ENCODE measurements at regions not wholly inside any gene's neighbourhood (a gene's known extent, or its start where the extent isn't known, plus 50 kb on each side); places are given as distances from the start of the nearest gene placed in this dataset.

DNA sequence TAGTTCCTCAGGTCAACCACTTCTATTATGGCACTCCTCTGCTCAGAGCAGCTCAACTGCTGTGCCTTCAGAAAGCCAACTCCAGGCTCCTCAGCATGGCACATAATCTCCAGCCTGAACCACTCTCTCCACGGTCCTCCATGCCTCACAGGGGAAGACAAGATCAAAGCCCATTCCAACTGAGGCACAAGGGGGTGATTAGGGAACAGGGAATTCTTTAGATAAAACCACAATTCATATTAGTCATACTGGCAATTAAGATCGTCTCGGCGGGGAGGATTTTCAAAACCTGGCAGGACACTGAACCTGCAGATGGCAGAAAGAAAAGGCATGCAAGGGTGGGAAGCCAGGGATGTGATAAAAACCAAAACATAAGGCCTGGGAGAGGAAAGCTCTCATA lies 361.6 kb downstream of the FGFR2 start:
- DNase-seq (ENCODE audit: insufficient read length, low spot score) (no peak), FAIRE-seq (no peak)
- TF ChIP-seq, protein P1, sequence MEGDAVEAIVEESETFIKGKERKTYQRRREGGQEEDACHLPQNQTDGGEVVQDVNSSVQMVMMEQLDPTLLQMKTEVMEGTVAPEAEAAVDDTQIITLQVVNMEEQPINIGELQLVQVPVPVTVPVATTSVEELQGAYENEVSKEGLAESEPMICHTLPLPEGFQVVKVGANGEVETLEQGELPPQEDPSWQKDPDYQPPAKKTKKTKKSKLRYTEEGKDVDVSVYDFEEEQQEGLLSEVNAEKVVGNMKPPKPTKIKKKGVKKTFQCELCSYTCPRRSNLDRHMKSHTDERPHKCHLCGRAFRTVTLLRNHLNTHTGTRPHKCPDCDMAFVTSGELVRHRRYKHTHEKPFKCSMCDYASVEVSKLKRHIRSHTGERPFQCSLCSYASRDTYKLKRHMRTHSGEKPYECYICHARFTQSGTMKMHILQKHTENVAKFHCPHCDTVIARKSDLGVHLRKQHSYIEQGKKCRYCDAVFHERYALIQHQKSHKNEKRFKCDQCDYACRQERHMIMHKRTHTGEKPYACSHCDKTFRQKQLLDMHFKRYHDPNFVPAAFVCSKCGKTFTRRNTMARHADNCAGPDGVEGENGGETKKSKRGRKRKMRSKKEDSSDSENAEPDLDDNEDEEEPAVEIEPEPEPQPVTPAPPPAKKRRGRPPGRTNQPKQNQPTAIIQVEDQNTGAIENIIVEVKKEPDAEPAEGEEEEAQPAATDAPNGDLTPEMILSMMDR (IDR thresholded peaks at IDR 0.05; ENCODE audit: insufficient read depth, missing control alignments): no peak

DNA sequence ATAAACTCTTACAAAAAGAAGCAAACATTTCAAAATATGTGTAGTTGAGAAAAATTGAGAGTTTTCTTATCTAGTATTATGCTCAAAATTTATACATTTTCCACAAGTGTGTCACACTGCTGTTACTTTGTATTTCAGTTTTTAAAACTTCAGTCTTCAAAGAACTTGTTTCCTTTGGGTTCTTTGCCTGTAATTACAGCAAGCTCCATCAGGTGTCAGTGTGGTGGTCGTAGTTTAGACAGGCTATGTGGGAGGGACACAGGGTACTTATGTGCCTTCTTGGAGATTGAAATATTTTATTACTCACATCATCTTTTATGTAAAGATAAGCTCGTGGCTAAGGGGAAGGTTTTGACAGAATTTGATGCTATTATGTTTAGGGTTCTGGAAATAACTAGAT lies 360.5 kb downstream of the FGFR2 start:
- FAIRE-seq (no peak), DNase-seq (ENCODE audit: insufficient read length, low spot score) (no peak)
- TF ChIP-seq, protein P1 (IDR thresholded peaks at IDR 0.05; ENCODE audit: insufficient read depth, missing control alignments): no peak

DNA sequence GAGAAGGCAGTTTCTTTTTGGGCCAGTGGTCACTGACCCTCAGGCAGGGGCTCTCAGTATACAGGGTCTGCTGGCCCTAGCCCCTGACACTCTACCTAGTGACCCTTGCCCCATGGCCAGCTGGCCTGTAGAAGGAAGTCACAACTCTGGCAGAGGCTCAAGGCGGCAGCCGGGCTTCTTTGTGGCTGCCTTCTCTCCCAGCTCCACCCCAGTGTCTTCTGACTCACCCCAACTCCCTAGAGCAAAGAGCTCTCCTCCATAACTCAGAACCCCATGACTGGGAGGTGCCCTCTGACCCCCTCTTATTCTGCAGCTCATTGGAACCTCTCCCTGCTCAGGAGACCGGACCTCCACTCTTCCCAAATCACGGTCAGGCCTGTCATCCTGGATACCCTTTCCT lies 358.2 kb downstream of the FGFR2 start:
- no peak for FAIRE-seq
- no peak for DNase-seq (ENCODE audit: insufficient read length, low spot score)

DNA sequence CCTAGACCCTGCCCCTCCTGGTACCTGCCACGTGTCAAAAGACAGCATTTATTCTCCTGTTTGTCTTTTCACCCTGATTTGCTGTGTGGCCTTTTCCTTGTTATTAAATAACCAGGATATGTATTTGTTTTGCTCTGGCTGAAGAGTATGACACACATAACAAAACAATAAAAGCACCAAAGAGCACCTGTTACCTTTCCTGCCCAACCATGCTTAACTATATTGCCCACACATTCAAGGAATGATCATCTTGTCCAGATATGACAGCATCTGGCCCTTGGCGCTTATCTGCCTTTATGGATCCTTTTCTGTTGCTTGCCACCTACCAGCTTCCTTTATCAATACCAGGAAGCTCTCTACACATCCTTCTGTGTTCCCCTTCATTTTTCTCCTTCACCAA lies 357.7 kb downstream of the FGFR2 start:
- FAIRE-seq (no peak), DNase-seq (ENCODE audit: insufficient read length, low spot score) (no peak)
- TF ChIP-seq, protein P1 (IDR thresholded peaks at IDR 0.05; ENCODE audit: insufficient read depth, missing control alignments): no peak

More for the DNA sequence above, 358.2 kb downstream of the FGFR2 start:
- TF ChIP-seq, protein P1 (IDR thresholded peaks at IDR 0.05; ENCODE audit: insufficient read depth, missing control alignments): no peak

DNA sequence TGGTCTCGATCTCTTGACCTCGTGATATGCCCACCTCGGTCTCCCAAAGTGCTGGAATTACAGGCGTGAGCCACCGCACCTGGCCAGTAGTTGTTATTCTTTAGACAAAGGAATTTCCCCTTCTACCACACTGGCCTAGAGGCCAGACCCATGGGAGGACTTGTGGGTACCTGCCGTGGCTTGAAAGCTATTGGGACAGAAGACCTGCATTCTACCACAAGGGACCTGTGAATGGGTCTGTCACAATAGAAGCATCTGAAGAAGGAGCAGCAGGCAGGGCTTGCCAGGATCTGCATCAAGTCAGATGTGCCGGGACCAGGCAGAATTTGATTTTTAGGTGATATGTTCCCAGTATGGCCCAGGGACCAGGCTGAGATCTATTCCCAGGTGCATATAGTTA lies 356.9 kb downstream of the FGFR2 start:
- no peak for FAIRE-seq
- TF ChIP-seq, protein P1 (IDR thresholded peaks at IDR 0.05; ENCODE audit: insufficient read depth, missing control alignments): no peak
- DNase-seq (ENCODE audit: insufficient read length, low spot score): no peak

DNA sequence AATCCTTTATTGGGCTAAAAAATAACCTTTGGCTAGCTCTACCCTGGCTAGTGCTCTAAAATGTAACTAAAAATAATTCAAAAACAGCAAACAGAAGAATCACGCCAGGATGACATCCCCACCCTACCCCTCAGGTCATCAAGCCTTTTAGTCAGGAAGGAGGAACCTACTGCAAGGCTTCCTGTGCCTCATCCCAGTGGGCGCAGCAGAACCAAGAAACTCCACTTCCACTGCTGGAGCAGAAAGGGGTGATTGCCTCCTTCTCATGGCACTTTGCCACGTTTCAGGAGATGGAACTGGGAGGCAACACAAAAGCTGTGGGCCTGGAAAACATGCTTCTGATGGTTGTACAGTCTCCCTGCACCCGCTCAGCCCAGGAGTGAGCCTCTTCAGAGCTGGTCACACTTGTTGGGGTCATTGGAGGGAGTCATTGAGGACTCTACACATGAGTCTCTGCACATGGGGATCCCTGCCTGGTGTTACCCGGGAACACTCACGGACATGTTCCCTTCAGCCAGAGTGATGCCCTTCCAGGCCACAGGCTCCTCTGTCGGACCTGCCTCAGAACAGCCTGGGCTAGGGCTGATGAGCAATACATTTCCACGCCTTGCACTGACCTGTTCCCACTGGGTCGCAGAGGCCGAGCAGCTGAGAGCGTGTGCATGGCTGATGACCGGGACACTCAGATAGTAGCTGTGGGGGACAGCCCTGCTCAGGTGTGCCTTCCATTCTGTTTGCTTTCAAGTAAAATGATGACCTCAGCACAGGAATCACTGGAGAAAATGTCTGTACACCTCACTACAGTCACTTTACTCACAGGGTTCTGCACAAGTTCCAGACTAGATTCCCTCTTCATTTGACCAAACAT lies 355.3 kb downstream of the FGFR2 start:
- TF ChIP-seq, protein P1 (IDR thresholded peaks at IDR 0.05; ENCODE audit: insufficient read depth, missing control alignments): no peak
- FAIRE-seq (no peak), DNase-seq (ENCODE audit: insufficient read length, low spot score) (no peak)

DNA sequence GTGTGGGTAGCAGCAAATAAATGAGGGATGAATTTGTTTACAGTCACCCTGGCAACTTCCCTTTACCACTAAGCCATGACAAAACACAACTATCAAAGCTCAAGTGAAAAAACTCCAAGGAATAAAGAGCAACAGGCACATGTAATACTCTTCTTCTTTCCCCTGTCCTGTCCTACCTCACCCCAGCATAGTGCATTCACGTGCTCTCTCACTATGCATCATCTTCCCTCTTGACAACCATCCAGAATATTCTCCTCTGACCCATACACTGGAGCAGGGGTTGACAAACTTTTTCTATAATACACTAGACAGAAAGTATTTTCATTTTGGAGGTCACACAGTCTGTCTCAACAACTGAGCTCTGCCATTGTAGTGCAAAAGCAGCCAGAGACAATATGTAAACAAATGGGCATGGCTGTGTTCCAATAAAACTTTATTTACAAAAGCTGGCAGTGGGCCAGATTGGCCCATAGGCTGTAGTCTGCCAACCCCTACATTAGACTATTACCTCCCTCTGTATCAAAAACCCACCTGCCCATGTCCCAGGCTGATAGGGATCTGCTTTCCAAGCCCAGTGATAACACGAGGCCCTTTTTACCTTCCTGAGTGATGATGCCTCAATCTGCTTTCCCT lies 354.5 kb downstream of the FGFR2 start:
- TF ChIP-seq, protein P1 (IDR thresholded peaks at IDR 0.05; ENCODE audit: insufficient read depth, missing control alignments): no peak
- no peak for FAIRE-seq
- DNase-seq (ENCODE audit: insufficient read length, low spot score): no peak
